HEK293 (cell line): ENCODE measurements at regions not wholly inside any gene's neighbourhood (a gene's known extent, or its start where the extent isn't known, plus 50 kb on each side); places are given as distances from the start of the nearest gene placed in this dataset.

Source experiments
- CTCF ChIA-PET: fragments of 350-600 bp; formaldehyde crosslinking; extraction: SDS; loops from one replicate; lab custom pipeline; 2021; ENCODE audit warnings: antibody characterized with exemption; lab: Yijun Ruan, JAX
- POLR2A ChIA-PET: fragments of 300-600 bp; formaldehyde crosslinking; extraction: SDS; loops from one replicate; lab custom pipeline; 2020; ENCODE audit warnings: antibody characterized with exemption, inconsistent platforms; lab: Yijun Ruan, JAX
- H3K27ac ChIP-seq: fragments of 200-500 bp; sonication (Bioruptor generic); 2 replicates; pipeline ENCODE4 v1.5.1; 2014; ENCODE audit warnings: low read depth, low read length, control low read depth, inconsistent platforms; ENCODE audit errors: extremely low read depth
- H3K36me3 ChIP-seq, 2 experiments: fragments of 200-500 bp in 1 of 2; sonication (Bioruptor generic) in 1 of 2; 1 replicate in 1 of 2; 2 replicates in 1 of 2; pipeline ENCODE4 v1.5.1; 2014 to 2017; ENCODE audit warnings: inconsistent platforms in 2 of 2, low read length in 2 of 2; ENCODE audit not compliant: control insufficient read depth in 2 of 2, insufficient read depth in 1 of 2
- H3K4me1 ChIP-seq: fragments of 200-500 bp; sonication (Bioruptor generic); 2 replicates; pipeline ENCODE4 v1.5.1; 2014; ENCODE audit warnings: mild to moderate bottlenecking, low read length, inconsistent platforms; ENCODE audit not compliant: control insufficient read depth, insufficient read depth
- H3K4me3 ChIP-seq: 2 replicates; pipeline ENCODE4 v1.5.1; 2011; ENCODE audit warnings: low read depth, mild to moderate bottlenecking, control low read depth, low read length, moderate library complexity
- H3K9me3 ChIP-seq: fragments of 200-500 bp; sonication (Bioruptor generic); 2 replicates; pipeline ENCODE4 v1.5.1; 2014; ENCODE audit warnings: low read depth, low read length, inconsistent platforms; ENCODE audit not compliant: control insufficient read depth, insufficient read depth
- FEZF1 ChIP-seq: fragments of 450-650 bp; formaldehyde crosslinking; IDR thresholded peaks from 2 replicates; pipeline ENCODE4 v1.5.1; 2016; ENCODE audit warnings: missing biosample characterization, missing genetic modification characterization
- HOXD13 ChIP-seq: sonication (generic); formaldehyde crosslinking; IDR thresholded peaks from 2 replicates; pipeline ENCODE4 v1.8.0; 2022; ENCODE audit warnings: missing genetic modification reagents, borderline replicate concordance
- OVOL3 ChIP-seq: fragments of 450-650 bp; formaldehyde crosslinking; IDR thresholded peaks from 2 replicates; pipeline ENCODE4 v1.5.1; 2016; ENCODE audit warnings: missing biosample characterization, missing genetic modification characterization
- RBAK ChIP-seq: fragments of 450-650 bp; formaldehyde crosslinking; IDR thresholded peaks from 2 replicates; pipeline ENCODE4 v1.5.1; 2016; ENCODE audit warnings: missing biosample characterization, missing genetic modification characterization
- SCRT2 ChIP-seq: fragments of 450-650 bp; formaldehyde crosslinking; IDR thresholded peaks from 2 replicates; pipeline ENCODE4 v1.5.1; 2016; ENCODE audit warnings: missing biosample characterization, missing genetic modification characterization
- YY1 ChIP-seq: fragments of 450-650 bp; formaldehyde crosslinking; IDR thresholded peaks from 2 replicates; pipeline ENCODE4 v1.5.1; 2018; ENCODE audit warnings: missing biosample characterization, missing genetic modification characterization
- ZFP41 ChIP-seq: fragments of 450-650 bp; formaldehyde crosslinking; IDR thresholded peaks from 2 replicates; pipeline ENCODE4 v1.5.1; 2016; ENCODE audit warnings: missing biosample characterization, missing genetic modification characterization, borderline replicate concordance
- ZFP69B ChIP-seq: fragments of 450-650 bp; formaldehyde crosslinking; IDR thresholded peaks from 2 replicates; pipeline ENCODE4 v1.5.1; 2016; ENCODE audit warnings: missing biosample characterization, missing genetic modification characterization
- ZNF133 ChIP-seq: fragments of 450-650 bp; formaldehyde crosslinking; IDR thresholded peaks from 2 replicates; pipeline ENCODE4 v1.5.1; 2016; ENCODE audit warnings: missing biosample characterization, missing genetic modification characterization
- ZNF174 ChIP-seq: fragments of 450-650 bp; formaldehyde crosslinking; IDR thresholded peaks from 2 replicates; pipeline ENCODE4 v1.5.0; 2017; ENCODE audit warnings: missing biosample characterization, mild to moderate bottlenecking, missing genetic modification characterization
- ZNF274 ChIP-seq, 2 experiments: fragments of 200-500 bp in 1 of 2; fragments of 450-650 bp in 1 of 2; sonication (Bioruptor generic) in 1 of 2; formaldehyde crosslinking in 1 of 2; IDR thresholded peaks; 2 replicates each; pipeline versions ENCODE4 v1.5.1 to v1.6.1; 2014 to 2016; ENCODE audit warnings: borderline replicate concordance in 1 of 2, inconsistent platforms in 1 of 2, low read length in 1 of 2, missing biosample characterization in 1 of 2, missing genetic modification characterization in 1 of 2
- ZNF391 ChIP-seq: fragments of 450-650 bp; formaldehyde crosslinking; IDR thresholded peaks from 2 replicates; pipeline ENCODE4 v1.5.1; 2016; ENCODE audit warnings: low read depth, missing biosample characterization, missing genetic modification characterization, borderline replicate concordance
- ZNF530 ChIP-seq: fragments of 450-650 bp; formaldehyde crosslinking; IDR thresholded peaks from 2 replicates; pipeline ENCODE4 v1.5.1; 2016; ENCODE audit warnings: low read depth, missing biosample characterization, missing genetic modification characterization
- ZNF549 ChIP-seq: fragments of 450-650 bp; IDR thresholded peaks from 2 replicates; pipeline ENCODE4 v1.5.1; 2018; ENCODE audit warnings: missing biosample characterization, missing genetic modification characterization, mild to moderate bottlenecking, inconsistent platforms, moderate library complexity
- ZNF629 ChIP-seq: fragments of 450-650 bp; formaldehyde crosslinking; IDR thresholded peaks from 2 replicates; pipeline ENCODE4 v1.5.1; 2017; ENCODE audit warnings: missing biosample characterization, missing genetic modification characterization
- ZNF768 ChIP-seq: fragments of 450-650 bp; formaldehyde crosslinking; IDR thresholded peaks from 2 replicates; pipeline ENCODE4 v1.5.1; 2018; ENCODE audit warnings: missing biosample characterization, mild to moderate bottlenecking, missing genetic modification characterization
- ZSCAN16 ChIP-seq: fragments of 450-650 bp; formaldehyde crosslinking; IDR thresholded peaks from 2 replicates; pipeline ENCODE4 v1.5.1; 2016; ENCODE audit warnings: missing biosample characterization, missing genetic modification characterization
- TF ChIP-seq, protein P1 (sequence below): fragments of 450-650 bp; formaldehyde crosslinking; IDR thresholded peaks from 2 replicates; pipeline ENCODE4 v1.5.1; 2016; ENCODE audit warnings: missing biosample characterization, missing genetic modification characterization
- TF ChIP-seq, protein P2 (sequence below): fragments of 450-650 bp; formaldehyde crosslinking; IDR thresholded peaks from 2 replicates; pipeline ENCODE4 v1.5.1; 2016; ENCODE audit warnings: missing biosample characterization, missing genetic modification characterization, borderline replicate concordance
- TF ChIP-seq, protein P3 (sequence below): fragments of 450-650 bp; formaldehyde crosslinking; IDR thresholded peaks from 2 replicates; pipeline ENCODE4 v1.5.1; 2016; ENCODE audit warnings: missing biosample characterization, missing genetic modification characterization, low read depth
- TF ChIP-seq, protein P4 (sequence below): fragments of 450-650 bp; IDR thresholded peaks from 2 replicates; pipeline ENCODE4 v1.5.1; 2018; ENCODE audit warnings: missing biosample characterization, missing genetic modification characterization

DNA sequence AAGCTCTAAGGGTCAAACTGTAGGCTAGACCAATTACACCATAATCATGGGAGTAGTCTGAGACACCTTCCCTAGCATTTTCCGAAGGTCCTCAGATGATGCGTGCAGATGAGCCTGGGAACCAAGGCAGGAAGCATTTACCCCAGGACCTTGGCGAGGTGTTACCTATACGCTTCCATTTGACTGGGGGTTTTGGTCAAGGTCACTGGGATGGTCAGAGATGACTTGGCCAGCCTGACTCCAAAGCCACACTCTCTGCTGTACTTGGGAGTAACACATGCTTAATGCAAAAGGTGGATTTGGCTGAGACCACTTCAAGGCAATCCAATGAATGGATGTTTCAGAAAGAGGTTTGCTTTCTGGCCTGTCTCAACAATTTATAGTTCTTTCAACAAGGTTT is 98.9 kb upstream of the IRS2 start (continued):
- TF ChIP-seq ZNF629 (tag by site-specific recombination) = no peak
- TF ChIP-seq ZNF530 (tag by site-specific recombination) = no peak
- TF ChIP-seq, protein P1, sequence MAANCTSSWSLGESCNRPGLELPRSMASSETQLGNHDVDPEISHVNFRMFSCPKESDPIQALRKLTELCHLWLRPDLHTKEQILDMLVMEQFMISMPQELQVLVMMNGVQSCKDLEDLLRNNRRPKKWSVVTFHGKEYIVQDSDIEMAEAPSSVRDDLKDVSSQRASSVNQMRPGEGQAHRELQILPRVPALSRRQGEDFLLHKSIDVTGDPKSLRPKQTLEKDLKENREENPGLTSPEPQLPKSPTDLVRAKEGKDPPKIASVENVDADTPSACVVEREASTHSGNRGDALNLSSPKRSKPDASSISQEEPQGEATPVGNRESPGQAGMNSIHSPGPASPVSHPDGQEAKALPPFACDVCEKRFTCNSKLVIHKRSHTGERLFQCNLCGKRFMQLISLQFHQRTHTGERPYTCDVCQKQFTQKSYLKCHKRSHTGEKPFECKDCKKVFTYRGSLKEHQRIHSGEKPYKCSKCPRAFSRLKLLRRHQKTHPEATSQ = no peak
- no peak for TF ChIP-seq SCRT2 (tag by site-specific recombination)
- TF ChIP-seq, protein P2, sequence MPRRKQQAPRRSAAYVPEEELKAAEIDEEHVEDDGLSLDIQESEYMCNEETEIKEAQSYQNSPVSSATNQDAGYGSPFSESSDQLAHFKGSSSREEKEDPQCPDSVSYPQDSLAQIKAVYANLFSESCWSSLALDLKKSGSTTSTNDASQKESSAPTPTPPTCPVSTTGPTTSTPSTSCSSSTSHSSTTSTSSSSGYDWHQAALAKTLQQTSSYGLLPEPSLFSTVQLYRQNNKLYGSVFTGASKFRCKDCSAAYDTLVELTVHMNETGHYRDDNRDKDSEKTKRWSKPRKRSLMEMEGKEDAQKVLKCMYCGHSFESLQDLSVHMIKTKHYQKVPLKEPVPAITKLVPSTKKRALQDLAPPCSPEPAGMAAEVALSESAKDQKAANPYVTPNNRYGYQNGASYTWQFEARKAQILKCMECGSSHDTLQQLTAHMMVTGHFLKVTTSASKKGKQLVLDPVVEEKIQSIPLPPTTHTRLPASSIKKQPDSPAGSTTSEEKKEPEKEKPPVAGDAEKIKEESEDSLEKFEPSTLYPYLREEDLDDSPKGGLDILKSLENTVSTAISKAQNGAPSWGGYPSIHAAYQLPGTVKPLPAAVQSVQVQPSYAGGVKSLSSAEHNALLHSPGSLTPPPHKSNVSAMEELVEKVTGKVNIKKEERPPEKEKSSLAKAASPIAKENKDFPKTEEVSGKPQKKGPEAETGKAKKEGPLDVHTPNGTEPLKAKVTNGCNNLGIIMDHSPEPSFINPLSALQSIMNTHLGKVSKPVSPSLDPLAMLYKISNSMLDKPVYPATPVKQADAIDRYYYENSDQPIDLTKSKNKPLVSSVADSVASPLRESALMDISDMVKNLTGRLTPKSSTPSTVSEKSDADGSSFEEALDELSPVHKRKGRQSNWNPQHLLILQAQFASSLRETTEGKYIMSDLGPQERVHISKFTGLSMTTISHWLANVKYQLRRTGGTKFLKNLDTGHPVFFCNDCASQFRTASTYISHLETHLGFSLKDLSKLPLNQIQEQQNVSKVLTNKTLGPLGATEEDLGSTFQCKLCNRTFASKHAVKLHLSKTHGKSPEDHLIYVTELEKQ (tag by site-specific recombination) = no peak
- no peak for TF ChIP-seq ZNF133 (tag by site-specific recombination)
- TF ChIP-seq, protein P3, sequence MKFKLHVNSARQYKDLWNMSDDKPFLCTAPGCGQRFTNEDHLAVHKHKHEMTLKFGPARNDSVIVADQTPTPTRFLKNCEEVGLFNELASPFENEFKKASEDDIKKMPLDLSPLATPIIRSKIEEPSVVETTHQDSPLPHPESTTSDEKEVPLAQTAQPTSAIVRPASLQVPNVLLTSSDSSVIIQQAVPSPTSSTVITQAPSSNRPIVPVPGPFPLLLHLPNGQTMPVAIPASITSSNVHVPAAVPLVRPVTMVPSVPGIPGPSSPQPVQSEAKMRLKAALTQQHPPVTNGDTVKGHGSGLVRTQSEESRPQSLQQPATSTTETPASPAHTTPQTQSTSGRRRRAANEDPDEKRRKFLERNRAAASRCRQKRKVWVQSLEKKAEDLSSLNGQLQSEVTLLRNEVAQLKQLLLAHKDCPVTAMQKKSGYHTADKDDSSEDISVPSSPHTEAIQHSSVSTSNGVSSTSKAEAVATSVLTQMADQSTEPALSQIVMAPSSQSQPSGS (tag by site-specific recombination) = no peak
- no peak for TF ChIP-seq ZSCAN16 (tag by site-specific recombination)
- TF ChIP-seq, protein P4, sequence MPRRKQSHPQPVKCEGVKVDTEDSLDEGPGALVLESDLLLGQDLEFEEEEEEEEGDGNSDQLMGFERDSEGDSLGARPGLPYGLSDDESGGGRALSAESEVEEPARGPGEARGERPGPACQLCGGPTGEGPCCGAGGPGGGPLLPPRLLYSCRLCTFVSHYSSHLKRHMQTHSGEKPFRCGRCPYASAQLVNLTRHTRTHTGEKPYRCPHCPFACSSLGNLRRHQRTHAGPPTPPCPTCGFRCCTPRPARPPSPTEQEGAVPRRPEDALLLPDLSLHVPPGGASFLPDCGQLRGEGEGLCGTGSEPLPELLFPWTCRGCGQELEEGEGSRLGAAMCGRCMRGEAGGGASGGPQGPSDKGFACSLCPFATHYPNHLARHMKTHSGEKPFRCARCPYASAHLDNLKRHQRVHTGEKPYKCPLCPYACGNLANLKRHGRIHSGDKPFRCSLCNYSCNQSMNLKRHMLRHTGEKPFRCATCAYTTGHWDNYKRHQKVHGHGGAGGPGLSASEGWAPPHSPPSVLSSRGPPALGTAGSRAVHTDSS = no peak
- TF ChIP-seq ZFP69B (tag by site-specific recombination) = no peak
- no peak for TF ChIP-seq HOXD13 (CRISPR knock-in tag)
- TF ChIP-seq ZFP41 (tag by site-specific recombination) = no peak
- TF ChIP-seq, all 188 proteins: peak for 0

DNA sequence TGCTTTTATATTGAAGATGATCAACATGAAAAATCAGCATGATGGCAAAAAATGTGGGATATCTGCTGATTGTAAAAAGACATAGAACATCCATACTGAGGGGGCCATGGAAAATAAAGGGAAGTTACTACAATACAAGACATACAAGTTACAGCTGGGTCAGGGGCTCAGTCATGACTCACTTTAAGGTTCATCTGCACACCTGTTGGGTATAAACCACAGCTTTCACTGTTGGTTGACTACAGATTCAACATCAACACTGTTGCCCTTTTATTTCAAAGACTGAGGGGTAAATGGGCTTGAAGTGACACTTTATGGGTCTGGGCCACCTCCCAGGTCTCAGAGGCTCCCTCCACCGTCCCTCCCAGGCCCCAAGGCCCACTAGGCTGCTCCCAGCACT is 98.1 kb upstream of the IRS2 start:
- H3K4me1 ChIP-seq = peaks cover 2% of the 10 kb centered on the region
- H3K9me3 ChIP-seq = no peaks in the 10 kb centered on the region
- H3K4me3 ChIP-seq = no peak overlapping the region
- TF ChIP-seq ZNF391 (tag by site-specific recombination) = no peak
- no peak for TF ChIP-seq RBAK (tag by site-specific recombination)
- TF ChIP-seq OVOL3 (tag by site-specific recombination) = no peak
- TF ChIP-seq ZNF174 (tag by site-specific recombination) = no peak
- TF ChIP-seq ZNF768 (tag by site-specific recombination) = no peak
- TF ChIP-seq FEZF1 (tag by site-specific recombination) = no peak
- TF ChIP-seq, protein P3 (tag by site-specific recombination) = no peak
- no peak for TF ChIP-seq ZNF549 (tag by site-specific recombination)
- no peak for TF ChIP-seq ZNF274 (IDR thresholded peaks at IDR 0.05; ENCODE audit: low read length)
- TF ChIP-seq ZNF274 (tag by site-specific recombination; IDR thresholded peaks at IDR 0.05; ENCODE audit: borderline replicate concordance) = no peak
- TF ChIP-seq YY1 (tag by site-specific recombination) = no peak
- no peak overlapping the region for H3K27ac ChIP-seq
- no peaks in the 10 kb centered on the region for H3K36me3 ChIP-seq
- ChIA-PET CTCF (no interaction called here), POLR2A (no interaction called here)
